Kidney epithelial cell (primary cell): ENCODE measurements at regions not wholly inside any gene's neighbourhood (a gene's known extent, or its start where the extent isn't known, plus 50 kb on each side); places are given as distances from the start of the nearest gene placed in this dataset.

Source experiments
- DNase-seq: peaks from one replicate; pipeline ENCODE4 v3.0.0-alpha.2; 2010; ENCODE audit warnings: low read depth
- H3K27me3 ChIP-seq: 2 replicates; pipeline ENCODE4 v1.6.0; 2011; ENCODE audit warnings: low read length; ENCODE audit not compliant: control insufficient read depth, insufficient read depth
- H3K36me3 ChIP-seq: 2 replicates; pipeline ENCODE4 v1.5.1; 2011; ENCODE audit warnings: low read length; ENCODE audit not compliant: control insufficient read depth, insufficient read depth
- H3K4me3 ChIP-seq: 2 replicates; pipeline ENCODE4 v1.5.1; 2011; ENCODE audit warnings: low read depth, mild to moderate bottlenecking, control low read depth, low read length
- CTCF ChIP-seq: IDR thresholded peaks from 2 replicates; pipeline ENCODE4 v1.5.1; 2011; ENCODE audit warnings: mild to moderate bottlenecking, moderate library complexity, low read length, control low read depth, inconsistent platforms; ENCODE audit not compliant: insufficient read depth, poor library complexity, severe bottlenecking

- TF ChIP-seq CTCF: no peak
- DNase-seq: no peak
- Histone ChIP-seq H3K27me3 (no peaks in the 10 kb centered on the region), H3K36me3 (no peaks in the 10 kb centered on the region), H3K4me3 (no peak overlapping the region)
Observed at GRCh38 chr6:139498715-139499114, 124.3 kb upstream of the CITED2 start.

- DNase-seq: no peak
- H3K27me3 ChIP-seq: no peaks in the 10 kb centered on the region
- no peak for TF ChIP-seq CTCF
- H3K36me3 ChIP-seq: no peaks in the 10 kb centered on the region
- no peak overlapping the region for H3K4me3 ChIP-seq
Observed at GRCh38 chr6:139497345-139497961, 123.0 kb upstream of the CITED2 start.

GRCh38 chr6:139496654-139497344 lies 122.4 kb upstream of the CITED2 start:
- H3K4me3 ChIP-seq: no peak overlapping the region
- H3K36me3 ChIP-seq: no peaks in the 10 kb centered on the region
- no peak for TF ChIP-seq CTCF
- no peaks in the 10 kb centered on the region for H3K27me3 ChIP-seq
- DNase-seq: no peak

DNA sequence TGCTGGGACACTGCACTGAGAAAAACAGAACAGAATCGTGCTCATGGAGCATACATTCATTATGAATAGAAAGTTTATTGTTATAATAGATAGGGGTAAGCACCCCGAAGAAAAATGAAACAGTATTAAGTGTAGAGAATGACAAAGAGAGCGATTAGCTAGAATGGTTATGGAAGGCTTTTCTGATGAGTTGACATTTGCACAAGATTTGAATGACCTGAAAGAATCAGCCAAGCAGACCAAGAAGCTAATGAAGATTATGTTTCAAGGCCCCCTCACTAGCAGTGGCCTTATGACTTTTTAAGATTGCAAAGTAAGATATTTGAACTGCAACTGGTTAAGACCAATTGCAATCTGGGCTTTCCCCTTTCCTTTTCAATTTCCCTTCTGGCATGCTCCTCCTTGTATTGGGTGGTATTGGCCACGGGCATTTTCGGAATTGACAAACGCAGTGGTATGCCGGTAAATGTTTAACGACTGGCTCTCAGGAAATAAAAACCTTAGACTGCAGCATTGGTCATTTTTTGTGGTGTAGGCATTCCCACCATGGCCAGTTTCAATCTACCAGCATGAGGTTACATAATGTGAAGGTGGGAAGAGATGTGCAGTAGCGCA lies 120.0 kb upstream of the CITED2 start:
- H3K36me3 ChIP-seq: no peaks in the 10 kb centered on the region
- H3K4me3 ChIP-seq: no peak overlapping the region
- no peak for TF ChIP-seq CTCF
- no peak for DNase-seq
- no peaks in the 10 kb centered on the region for H3K27me3 ChIP-seq

DNA sequence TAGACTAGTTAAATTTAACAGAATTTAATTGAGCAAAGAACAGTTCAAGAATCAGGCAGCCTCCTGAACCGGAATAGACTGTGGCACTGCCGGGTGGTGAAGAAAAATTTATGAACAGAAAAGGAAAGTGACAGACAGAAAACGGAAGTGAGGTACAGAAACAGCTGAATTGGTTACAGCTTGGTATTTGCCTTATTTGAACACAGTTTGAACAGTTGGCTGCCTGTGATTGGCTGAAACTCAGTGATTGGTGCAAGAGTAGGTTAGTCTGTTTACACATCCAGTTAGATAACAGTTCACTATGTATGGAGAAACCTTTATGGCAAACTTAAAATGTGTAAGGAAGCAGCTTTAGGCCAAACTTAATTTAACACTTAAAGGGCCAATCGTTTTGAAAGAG lies 116.0 kb upstream of the CITED2 start:
- no peak for DNase-seq
- TF ChIP-seq CTCF: no peak
- H3K4me3 ChIP-seq: no peak overlapping the region
- H3K27me3 ChIP-seq: no peaks in the 10 kb centered on the region
- no peaks in the 10 kb centered on the region for H3K36me3 ChIP-seq
